GM18861 (cell line): ENCODE measurements at regions not wholly inside any gene's neighbourhood (a gene's known extent, or its start where the extent isn't known, plus 50 kb on each side); places are given as distances from the start of the nearest gene placed in this dataset.
"Not testable (repeated sequence)": the region's sequence is repeated elsewhere in the genome, so short reads cannot be mapped to it uniquely, and the experiment has no call there.

Experiments
- ATAC-seq: cut with Tn5 transposase; IDR thresholded peaks from one replicate; pipeline ENCODE4 v1.9.1; 2021; ENCODE audit not compliant: unreplicated experiment

GRCh38 chr6:74891349-74891831 is 314.5 kb downstream of the COL12A1 start:
- no peak for ATAC-seq

GRCh38 chr6:74889635-74890034 is 316.2 kb downstream of the COL12A1 start:
- no peak for ATAC-seq

- not testable (repeated sequence) for ATAC-seq
These were observed 317.1 kb downstream of the COL12A1 start for GRCh38 chr6:74888741-74889140.

GRCh38 chr6:74879976-74880375 is 325.9 kb downstream of the COL12A1 start:
- no peak for ATAC-seq

GRCh38 chr6:74879234-74879633 is 326.6 kb downstream of the COL12A1 start:
- no peak for ATAC-seq

- no peak for ATAC-seq
These were observed 330.7 kb downstream of the COL12A1 start for GRCh38 chr6:74875193-74875592.

- ATAC-seq = no peak
These were observed 332.9 kb downstream of the COL12A1 start for GRCh38 chr6:74872754-74873476.

GRCh38 chr6:74871757-74872156 is 334.1 kb downstream of the COL12A1 start:
- no peak for ATAC-seq

- ATAC-seq = peak; percentile 54
These were observed 335.4 kb downstream of the COL12A1 start for GRCh38 chr6:74870403-74870802.

GRCh38 chr6:74867291-74867690 is 338.6 kb downstream of the COL12A1 start:
- ATAC-seq = no peak

GRCh38 chr6:74863968-74864367 is 341.9 kb downstream of the COL12A1 start:
- ATAC-seq = no peak

- no peak for ATAC-seq
These were observed 345.4 kb downstream of the COL12A1 start for GRCh38 chr6:74860456-74860855.

- ATAC-seq = no peak
These were observed 348.7 kb downstream of the COL12A1 start for GRCh38 chr6:74857157-74857556.

- ATAC-seq = no peak
These were observed 351.9 kb downstream of the COL12A1 start for GRCh38 chr6:74853991-74854390.

GRCh38 chr6:74851596-74851995 is 354.3 kb downstream of the COL12A1 start:
- ATAC-seq = no peak

GRCh38 chr6:74840953-74841352 is 364.9 kb downstream of the COL12A1 start:
- ATAC-seq = no peak

- no peak for ATAC-seq
These were observed 370.9 kb downstream of the COL12A1 start for GRCh38 chr6:74834967-74835366.

GRCh38 chr6:74826263-74826662 is 379.6 kb downstream of the COL12A1 start:
- no peak for ATAC-seq

GRCh38 chr6:74814440-74814839 is 391.4 kb downstream of the COL12A1 start:
- ATAC-seq = no peak

- ATAC-seq = no peak
These were observed 398.2 kb downstream of the COL12A1 start for GRCh38 chr6:74807674-74808073.

- no peak for ATAC-seq
These were observed 399.7 kb downstream of the COL12A1 start for GRCh38 chr6:74805916-74806696.

GRCh38 chr6:74798302-74798701 is 407.6 kb downstream of the COL12A1 start:
- no peak for ATAC-seq
